ENCODE measurements at regions not wholly inside any gene's neighbourhood (a gene's known extent, or its start where the extent isn't known, plus 50 kb on each side); places are given as distances from the start of the nearest gene placed in this dataset.
"Not testable (repeated sequence)": the region's sequence is repeated elsewhere in the genome, so short reads cannot be mapped to it uniquely, and the experiment has no call there.

- not testable (repeated sequence) for TF ChIP-seq CTCF, POLR2AphosphoS5 (IDR thresholded peaks at IDR 0.05)
Observed at GRCh38 chr1:222376791-222377190, 171.1 kb downstream of the HHIPL2 start.
